Keratinocyte (primary cell): ENCODE measurements at regions not wholly inside any gene's neighbourhood (a gene's known extent, or its start where the extent isn't known, plus 50 kb on each side); places are given as distances from the start of the nearest gene placed in this dataset.

ENCODE experiments used
- DNase-seq: peaks from one replicate; pipeline ENCODE4 v3.0.0-alpha.2; 2011; ENCODE audit warnings: low read depth, missing footprints, low spot score
- FAIRE-seq: peaks from 2 replicates; lab custom pipeline; 2011; peaks lifted over from hg19 to GRCh38; lab: Jason Lieb, UNC
- H2AFZ ChIP-seq: 2 replicates; pipeline ENCODE4 v1.6.0; 2012; ENCODE audit warnings: low read length, control low read depth, inconsistent platforms; ENCODE audit not compliant: control insufficient read depth
- H3K27ac ChIP-seq: 2 replicates; pipeline ENCODE4 v1.5.1; 2011; ENCODE audit warnings: low read length; ENCODE audit not compliant: control insufficient read depth, insufficient read depth
- H3K27me3 ChIP-seq: 3 replicates; pipeline ENCODE4 v1.6.0; 2011; ENCODE audit warnings: low read length; ENCODE audit not compliant: control insufficient read depth, insufficient read depth; ENCODE audit errors: extremely low read depth
- H3K36me3 ChIP-seq, 2 experiments: 2 replicates in 1 of 2; 3 replicates in 1 of 2; pipeline ENCODE4 v1.5.1; 2011; ENCODE audit warnings: low read length in 2 of 2, mild to moderate bottlenecking in 1 of 2; ENCODE audit not compliant: control insufficient read depth in 2 of 2, insufficient read depth in 2 of 2; ENCODE audit errors: extremely low read depth in 1 of 2
- H3K4me1 ChIP-seq: 3 replicates; pipeline ENCODE4 v1.5.1; 2011; ENCODE audit warnings: low read length; ENCODE audit not compliant: control insufficient read depth, insufficient read depth; ENCODE audit errors: extremely low read depth
- H3K4me2 ChIP-seq: 3 replicates; pipeline ENCODE4 v1.6.0; 2011; ENCODE audit warnings: low read depth, low read length; ENCODE audit not compliant: control insufficient read depth, insufficient read depth; ENCODE audit errors: extremely low read depth
- H3K4me3 ChIP-seq, 3 experiments: fragments of 200-600 bp in 1 of 3; sonication (generic) in 1 of 3; 2 replicates in 2 of 3; 3 replicates in 1 of 3; pipeline ENCODE4 v1.5.1; 2011 to 2016; ENCODE audit warnings: low read length in 3 of 3, mild to moderate bottlenecking in 3 of 3, control low read depth in 2 of 3, inconsistent platforms in 1 of 3, low read depth in 1 of 3, mixed read lengths in 1 of 3, mixed run types in 1 of 3, moderate library complexity in 1 of 3; ENCODE audit not compliant: control insufficient read depth in 2 of 3, insufficient read depth in 2 of 3; ENCODE audit errors: extremely low read depth in 1 of 3
- H3K79me2 ChIP-seq: 2 replicates; pipeline ENCODE4 v1.6.0; 2012; ENCODE audit warnings: low read length; ENCODE audit not compliant: control insufficient read depth, insufficient read depth
- H3K9ac ChIP-seq: 3 replicates; pipeline ENCODE4 v1.6.0; 2011; ENCODE audit warnings: low read length; ENCODE audit not compliant: control insufficient read depth, insufficient read depth; ENCODE audit errors: extremely low read depth
- H3K9me1 ChIP-seq: 3 replicates; pipeline ENCODE4 v1.6.0; 2011; ENCODE audit warnings: low read length; ENCODE audit not compliant: control insufficient read depth, insufficient read depth; ENCODE audit errors: extremely low read depth
- H3K9me3 ChIP-seq: 2 replicates; pipeline ENCODE4 v1.5.1; 2012; ENCODE audit warnings: low read depth, low read length; ENCODE audit not compliant: control insufficient read depth
- H4K20me1 ChIP-seq: 3 replicates; pipeline ENCODE4 v1.6.0; 2011; ENCODE audit warnings: low read length; ENCODE audit not compliant: control insufficient read depth, insufficient read depth; ENCODE audit errors: extremely low read depth
- CTCF ChIP-seq, 3 experiments: IDR thresholded peaks in 1 of 3; conservative IDR thresholded peaks in 1 of 3; optimal IDR thresholded peaks in 1 of 3; 2 replicates in 2 of 3; 3 replicates in 1 of 3; pipeline versions ENCODE3 to v1.5.1; 2011; ENCODE audit warnings: low read length in 3 of 3, mild to moderate bottlenecking in 3 of 3, moderate library complexity in 2 of 3, control low read depth in 1 of 3, inconsistent platforms in 1 of 3; ENCODE audit not compliant: insufficient read depth in 2 of 3; ENCODE audit errors: extremely low read depth in 1 of 3
- EZH2 ChIP-seq: IDR thresholded peaks from one replicate; pipeline ENCODE4 v1.6.1; 2012; ENCODE audit warnings: inconsistent platforms, mild to moderate bottlenecking, low read length, moderate library complexity
- dilution Hi-C: fragments of 300-500 bp; cut with MboI; formaldehyde crosslinking; loops from one replicate; pipeline ENCODE4 v1.7.0; 2020; ENCODE audit warnings: low sequenced_read_pairs; ENCODE audit not compliant: extremely low pct_ligation_motif_present

GRCh38 chr2:147214914-147215313, 629.9 kb upstream of the ACVR2A start:
- H3K4me1 ChIP-seq: no peaks in the 10 kb centered on the region

GRCh38 chr2:147211484-147211883, 633.3 kb upstream of the ACVR2A start:
- dilution Hi-C loops: no loop called here
- H3K4me3 ChIP-seq: no peak overlapping the region
- FAIRE-seq (no peak), DNase-seq (no peak)
- H3K27ac ChIP-seq: no peak overlapping the region
- no peaks in the 10 kb centered on the region for H3K9me1 ChIP-seq
- no peak overlapping the region for H3K9ac ChIP-seq
- H4K20me1 ChIP-seq: no peaks in the 10 kb centered on the region
- no peaks in the 10 kb centered on the region for H3K27me3 ChIP-seq
- TF ChIP-seq CTCF (optimal IDR thresholded peaks at IDR 0.05 in 1 of 3, IDR thresholded peaks at IDR 0.05 in 1 of 3, conservative IDR thresholded peaks at IDR 0.05 in 1 of 3; ENCODE audit: extremely low read depth in 1 of 3, insufficient read depth in 2 of 3, low read length in 3 of 3) (no peak), EZH2 (no peak)
- no peaks in the 10 kb centered on the region for H3K36me3 ChIP-seq
- H2AFZ ChIP-seq: no peak overlapping the region
- H3K4me1 ChIP-seq: no peaks in the 10 kb centered on the region
- H3K9me3 ChIP-seq: peaks cover 3% of the 10 kb centered on the region
- H3K4me2 ChIP-seq: no peak overlapping the region
- H3K79me2 ChIP-seq: no peaks in the 10 kb centered on the region

More at GRCh38 chr2:147214914-147215313, 629.9 kb upstream of the ACVR2A start:
- peaks cover 3% of the 10 kb centered on the region for H3K9me3 ChIP-seq
- no peaks in the 10 kb centered on the region for H3K27me3 ChIP-seq
- H3K79me2 ChIP-seq: no peaks in the 10 kb centered on the region
- FAIRE-seq: no peak
- no peaks in the 10 kb centered on the region for H3K36me3 ChIP-seq
- H3K9me1 ChIP-seq: no peaks in the 10 kb centered on the region
- no peak for TF ChIP-seq CTCF (optimal IDR thresholded peaks at IDR 0.05 in 1 of 3, IDR thresholded peaks at IDR 0.05 in 1 of 3, conservative IDR thresholded peaks at IDR 0.05 in 1 of 3; ENCODE audit: extremely low read depth in 1 of 3, insufficient read depth in 2 of 3, low read length in 3 of 3)
- no peak for TF ChIP-seq EZH2
- H3K27ac ChIP-seq: no peak overlapping the region
- H3K9ac ChIP-seq: no peak overlapping the region
- no peak overlapping the region for H3K4me2 ChIP-seq
- H3K4me3 ChIP-seq: no peak overlapping the region
- dilution Hi-C loops: no loop called here
- DNase-seq: no peak
- no peak overlapping the region for H2AFZ ChIP-seq
- no peaks in the 10 kb centered on the region for H4K20me1 ChIP-seq
